NCI-H526 treated with DMSO at 0.1 percent for 48 hours (cell line): ENCODE measurements at regions not wholly inside any gene's neighbourhood (a gene's known extent, or its start where the extent isn't known, plus 50 kb on each side); places are given as distances from the start of the nearest gene placed in this dataset.
"Not testable (repeated sequence)": the region's sequence is repeated elsewhere in the genome, so short reads cannot be mapped to it uniquely, and the experiment has no call there.

Source experiments
- DNase-seq: peaks from one replicate; lab custom pipeline; 2025; lab: John Stamatoyannopoulos, UW

DNA sequence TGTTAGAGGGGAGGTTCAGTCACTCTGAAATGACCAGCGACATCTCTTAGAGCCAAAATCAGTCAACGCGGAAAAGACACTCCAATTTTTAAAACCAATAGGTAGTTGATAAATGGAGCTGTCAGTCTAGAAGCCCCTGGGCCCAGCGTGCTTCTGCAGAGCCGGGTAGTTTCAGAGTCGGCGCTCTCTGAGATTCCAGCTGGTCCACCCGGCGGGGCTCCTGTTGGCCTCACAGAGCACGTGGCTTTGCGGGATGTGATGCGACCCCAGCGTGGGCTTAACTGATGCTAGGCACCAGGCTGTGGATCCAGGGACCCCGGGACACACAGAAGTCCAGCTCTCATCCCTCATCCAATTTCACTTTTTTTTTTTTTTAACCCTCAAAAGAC lies 245.9 kb downstream of the BCL2L11 start:
- DNase-seq, result not testable (repeated sequence)

DNA sequence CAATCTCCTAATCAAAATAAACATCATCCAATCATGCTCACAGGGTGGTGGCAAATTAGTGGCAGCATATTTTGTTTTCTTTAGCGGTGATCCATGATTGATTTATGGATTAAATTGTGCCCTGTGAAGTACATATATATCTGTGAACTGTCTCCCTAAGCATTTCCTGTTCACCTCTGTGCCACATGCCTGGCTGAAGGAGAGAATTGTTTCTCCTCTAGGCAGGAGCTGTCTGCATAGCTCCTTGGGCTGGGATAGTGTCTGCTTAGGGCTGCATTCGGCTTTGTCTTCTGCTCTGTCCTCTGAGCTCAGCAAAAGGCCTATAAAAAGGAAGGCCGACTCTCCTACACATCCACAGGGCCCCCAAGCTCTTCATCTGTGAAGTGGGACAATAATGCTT lies 246.4 kb downstream of the BCL2L11 start:
- not testable (repeated sequence) for DNase-seq

DNA sequence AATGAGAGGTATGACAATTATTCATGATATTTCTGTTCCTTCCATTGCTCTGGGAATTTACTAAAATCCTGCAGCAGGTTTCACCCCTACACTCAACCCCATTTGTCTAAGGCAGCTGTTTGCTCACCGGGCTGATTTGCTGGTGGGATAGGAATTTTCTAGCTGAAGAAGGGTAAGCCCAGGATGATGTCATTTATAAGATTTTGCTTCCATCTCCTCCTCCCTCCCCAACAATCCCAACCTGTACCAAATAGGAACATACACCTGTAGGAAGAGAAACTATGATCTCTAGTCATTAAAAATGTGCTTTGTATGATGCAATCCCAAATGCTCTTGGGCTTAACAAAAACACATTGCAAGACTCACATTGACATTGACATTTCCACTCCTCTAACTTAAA lies 247.2 kb downstream of the BCL2L11 start:
- DNase-seq, result not testable (repeated sequence)

DNA sequence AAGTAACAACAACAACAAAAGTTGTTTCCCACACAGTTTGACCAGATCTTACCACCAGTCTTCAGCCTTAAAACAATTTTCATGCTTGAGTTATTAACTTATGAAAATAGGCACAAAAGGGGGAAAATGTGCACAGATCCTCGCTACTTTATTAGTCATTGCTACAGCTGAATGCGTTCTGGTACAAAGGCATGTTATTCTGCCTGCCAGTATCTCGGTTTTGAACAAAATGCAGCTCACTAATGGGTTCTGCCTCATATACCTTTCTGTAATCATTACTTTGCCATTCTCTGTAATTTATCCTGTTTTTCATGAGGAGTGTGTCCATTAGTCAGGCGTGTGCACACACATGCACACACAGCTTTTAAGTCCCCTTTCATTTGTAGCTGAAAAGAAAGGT lies 247.6 kb downstream of the BCL2L11 start:
- DNase-seq, result not testable (repeated sequence)

DNA sequence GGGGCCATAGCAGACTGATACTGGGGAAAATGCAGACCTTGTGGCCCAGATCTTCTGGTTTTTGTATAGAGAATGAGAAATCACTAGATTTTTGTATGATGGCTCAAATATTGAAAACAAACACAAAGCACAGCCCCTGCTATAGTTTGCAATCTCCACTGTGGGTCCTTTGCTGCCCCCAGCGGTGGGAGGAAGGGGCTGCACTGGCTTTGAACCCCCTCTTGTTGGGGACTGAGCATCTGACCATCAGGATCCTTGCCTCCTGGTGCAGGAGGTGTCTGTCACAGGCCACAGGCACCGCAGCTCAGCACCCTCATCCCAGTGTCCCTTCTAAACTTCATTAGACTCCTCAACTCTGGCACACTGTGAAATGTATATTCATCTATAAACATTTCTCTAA lies 252.3 kb downstream of the BCL2L11 start:
- DNase-seq, result not testable (repeated sequence)

DNA sequence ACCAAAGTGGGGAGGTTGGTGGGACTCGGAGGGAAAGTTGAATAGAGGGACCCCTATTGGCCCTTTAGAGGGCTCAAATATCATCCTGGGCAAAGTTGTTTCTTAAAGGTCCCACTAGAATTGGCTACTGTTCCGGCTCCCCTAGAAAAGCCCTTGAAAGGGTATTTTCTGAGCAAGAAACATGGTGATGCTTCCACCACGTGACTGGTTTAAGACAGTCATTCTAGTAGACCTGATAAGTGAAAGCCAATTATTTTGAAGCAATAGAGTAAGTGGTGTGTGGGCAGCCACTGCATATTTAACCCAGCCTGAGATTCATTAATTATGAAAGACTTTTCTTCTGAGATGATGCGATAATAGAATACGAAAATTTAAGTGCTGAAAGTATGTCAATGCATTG lies 253.3 kb downstream of the BCL2L11 start:
- DNase-seq, result not testable (repeated sequence)

DNA sequence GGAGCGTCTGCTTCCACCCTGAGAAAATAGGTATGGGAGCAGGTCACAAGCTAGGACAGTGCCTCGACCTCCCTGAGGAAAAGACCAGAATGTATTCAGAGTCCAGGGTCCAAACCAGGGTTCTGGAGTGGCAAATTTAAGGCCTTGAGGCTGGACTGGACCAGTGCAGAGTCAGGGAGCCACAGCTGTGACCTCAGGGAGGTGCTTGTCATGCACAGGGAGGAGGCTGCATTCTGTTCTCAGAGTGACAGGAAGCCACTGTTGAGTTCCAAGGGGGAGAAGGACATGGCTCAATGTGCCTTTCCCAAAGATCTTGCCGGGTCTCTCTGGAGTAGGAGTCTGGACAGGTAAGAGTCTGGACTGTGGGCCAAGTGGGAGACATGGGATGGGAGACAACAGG lies 254.0 kb downstream of the BCL2L11 start:
- not testable (repeated sequence) for DNase-seq

DNA sequence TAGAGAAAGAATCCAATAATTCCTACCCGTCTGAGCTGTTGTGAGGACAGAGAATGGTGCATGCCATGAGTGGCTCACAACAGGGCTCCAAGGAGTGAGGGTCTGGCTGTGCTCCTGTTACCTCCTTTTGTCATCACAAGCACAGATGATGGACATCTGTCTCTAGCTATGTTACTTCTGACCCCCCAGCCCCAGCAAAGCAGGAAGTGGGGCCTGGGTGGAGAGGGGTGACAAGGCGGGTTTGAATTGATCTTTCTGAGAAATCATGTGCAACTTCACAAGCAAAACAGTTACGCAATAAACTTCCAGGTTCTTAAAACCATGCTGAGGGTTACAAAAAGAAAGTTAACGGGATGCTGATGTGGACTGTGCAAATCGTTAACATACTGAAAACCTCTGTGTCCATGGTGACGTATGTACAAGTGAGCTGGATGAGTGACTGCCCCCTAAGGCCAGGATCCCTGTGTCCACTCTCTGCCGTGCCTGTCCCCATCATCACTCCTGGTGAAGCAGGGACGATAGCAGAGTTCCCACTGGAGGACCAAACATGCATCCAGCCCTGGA lies 254.7 kb downstream of the BCL2L11 start:
- not testable (repeated sequence) for DNase-seq

DNA sequence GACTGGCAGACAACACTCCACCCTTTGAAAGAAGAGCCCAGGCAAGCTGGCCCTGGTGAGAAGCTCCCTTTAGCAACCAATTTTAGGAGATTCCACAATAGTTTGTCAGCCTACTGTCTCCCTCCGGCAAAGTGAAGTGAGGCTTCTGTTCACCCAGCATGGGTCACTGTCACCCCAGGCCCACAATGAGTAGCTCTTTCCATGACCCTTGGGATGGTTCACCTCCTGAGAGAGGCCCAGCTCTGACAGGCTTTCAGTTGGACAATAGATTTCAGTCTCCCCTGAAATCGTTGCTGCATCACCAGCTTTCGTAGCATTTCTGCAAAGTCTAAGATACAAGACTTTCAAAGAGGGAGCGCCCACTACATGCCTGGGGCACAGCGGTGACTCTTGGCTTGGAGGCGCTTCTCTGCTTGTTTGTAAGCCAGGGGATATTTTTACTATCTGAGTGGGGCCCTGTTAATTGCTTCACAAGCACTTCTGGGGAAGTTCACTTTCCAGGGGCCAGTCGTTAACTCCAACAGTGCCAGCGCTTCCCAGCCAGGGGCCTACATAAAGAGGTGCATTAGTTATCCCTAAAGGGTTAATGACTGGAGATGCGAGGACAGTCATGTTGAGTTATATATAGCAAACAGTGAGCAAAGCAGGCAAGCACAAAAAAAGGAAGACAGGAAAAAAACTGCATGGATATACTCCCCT lies 255.7 kb downstream of the BCL2L11 start:
- DNase-seq, result not testable (repeated sequence)

DNA sequence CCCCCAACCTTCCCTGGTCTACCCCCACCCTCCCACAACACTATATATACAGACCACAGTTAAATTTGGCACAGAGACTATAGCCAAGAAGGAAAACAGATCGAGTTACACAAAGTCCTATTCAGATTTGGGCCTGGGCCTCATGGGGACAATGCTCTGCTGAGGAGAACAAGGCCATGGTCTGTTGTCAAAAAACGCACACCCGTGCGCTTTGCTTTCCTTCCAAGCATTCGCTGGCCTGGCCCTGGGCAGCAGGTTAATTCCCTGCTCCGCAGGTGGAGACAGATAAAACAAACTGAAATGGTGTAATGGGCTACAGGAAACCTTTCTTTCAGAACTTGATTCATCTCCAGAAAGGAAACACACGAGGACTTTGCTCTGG lies 256.2 kb downstream of the BCL2L11 start:
- DNase-seq, result not testable (repeated sequence)

DNA sequence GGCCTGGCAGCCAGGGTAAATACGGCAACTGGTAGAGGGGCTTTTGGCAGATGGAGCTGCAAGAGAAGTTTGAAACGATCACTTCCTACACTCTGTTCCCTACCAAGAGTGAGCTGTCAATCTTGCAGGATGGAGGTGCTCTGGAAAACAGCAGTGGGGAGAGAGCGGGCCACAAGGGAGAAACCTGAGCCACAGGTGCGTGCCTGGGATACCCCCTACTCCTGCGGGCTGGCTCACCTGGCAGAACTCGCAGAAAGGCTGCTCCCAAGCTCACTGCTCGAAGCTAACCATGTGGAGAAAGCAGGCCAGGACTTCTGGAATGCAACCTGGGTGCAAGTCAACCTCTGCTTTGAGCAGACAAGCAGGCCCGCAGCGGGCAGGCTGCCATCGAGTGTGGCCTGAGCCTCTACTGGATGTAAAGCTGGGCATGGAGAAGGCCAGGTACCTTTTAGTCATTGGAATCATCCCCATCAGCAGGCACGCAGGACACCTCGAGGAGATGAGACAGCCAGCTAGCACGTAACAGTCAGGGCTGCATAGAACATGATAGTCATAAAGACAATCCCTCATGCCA lies 256.8 kb downstream of the BCL2L11 start:
- DNase-seq, result not testable (repeated sequence)

DNA sequence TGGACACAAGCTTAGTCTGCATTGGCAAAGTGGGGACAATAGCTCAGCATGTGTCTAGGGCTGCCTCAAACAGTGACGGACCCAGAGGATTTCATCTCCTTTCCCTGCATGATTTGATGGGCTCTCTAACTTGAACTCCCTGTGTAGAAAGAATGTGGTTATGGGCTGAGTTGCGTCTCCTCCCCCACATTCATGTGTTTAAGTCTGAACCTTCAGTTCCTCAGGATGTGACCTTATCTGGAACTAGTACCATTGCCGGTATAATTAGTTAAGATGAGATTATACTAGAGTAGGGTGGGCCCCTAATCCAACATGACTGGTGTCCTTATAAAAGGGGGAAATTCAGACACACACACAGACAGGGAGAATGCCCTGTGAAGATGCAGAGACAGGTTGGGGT lies 257.6 kb downstream of the BCL2L11 start:
- DNase-seq, result not testable (repeated sequence)

DNA sequence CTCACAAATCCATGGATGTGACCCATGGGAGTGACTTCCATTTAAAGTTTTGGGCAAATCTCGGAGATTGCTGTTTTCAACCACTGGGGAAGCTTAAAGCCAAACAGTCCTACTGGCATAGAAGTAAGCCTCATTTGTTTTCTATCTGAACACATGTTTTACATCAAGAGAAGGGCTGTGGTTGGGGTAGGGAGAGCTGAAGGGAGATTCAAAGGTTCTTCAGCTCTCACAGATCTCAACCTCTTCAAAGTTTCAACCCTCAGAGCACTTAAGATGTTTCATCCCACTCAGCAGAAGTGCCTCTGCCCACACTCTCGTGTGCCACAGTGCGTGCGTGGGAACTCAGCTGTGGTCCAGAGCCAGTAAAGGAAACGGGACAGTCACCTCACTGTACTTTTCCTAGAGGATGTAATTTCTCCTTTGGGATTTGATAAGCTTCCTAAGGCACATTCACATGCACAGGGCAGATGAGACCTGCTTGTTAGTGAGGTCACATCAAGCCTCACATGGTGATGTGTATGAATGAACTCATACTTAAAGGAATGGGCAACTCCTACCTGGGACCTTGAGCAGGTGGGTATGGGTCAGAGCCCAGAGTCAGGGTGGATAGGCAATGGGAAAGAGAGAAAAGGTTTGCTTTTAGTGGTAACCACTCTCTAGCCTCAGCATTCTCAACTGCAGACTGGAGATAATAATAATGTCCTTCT lies 260.2 kb downstream of the BCL2L11 start:
- not testable (repeated sequence) for DNase-seq

DNA sequence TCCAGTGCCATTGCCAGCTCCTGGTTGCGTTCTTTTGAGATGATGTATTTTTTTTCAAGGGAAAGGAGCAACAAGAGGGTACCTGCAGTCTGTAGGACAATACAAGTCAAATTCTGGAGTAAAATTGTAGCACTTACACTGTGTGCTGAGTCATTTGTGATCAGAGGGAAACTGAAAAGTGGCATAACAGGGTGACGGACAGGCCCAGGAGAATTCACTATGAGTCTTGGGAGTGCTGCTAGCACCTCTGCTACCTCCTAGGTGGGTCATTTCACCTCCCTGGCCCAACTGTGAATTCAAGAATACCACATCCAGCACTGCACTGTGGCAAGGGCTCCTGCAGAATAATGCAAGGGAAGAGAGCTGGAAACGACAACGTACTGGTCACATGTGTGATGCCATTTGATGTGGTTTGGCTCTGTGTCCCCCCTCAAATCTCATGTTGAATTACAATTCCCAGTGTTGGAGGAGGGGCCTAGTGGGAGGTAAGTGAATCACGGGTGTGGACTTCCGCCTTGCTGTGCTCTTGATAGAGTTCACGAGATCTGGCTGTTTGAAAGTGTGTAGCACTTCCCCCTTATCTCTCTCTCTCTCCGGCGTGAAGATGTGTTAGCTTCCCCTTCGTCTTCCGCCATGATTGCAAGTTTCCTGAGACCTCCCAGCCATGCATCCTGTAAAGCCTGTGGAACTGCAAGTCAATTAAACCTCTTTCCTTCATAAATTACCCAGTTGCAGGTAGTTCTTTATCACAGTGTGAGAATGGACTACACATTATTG lies 261.0 kb downstream of the BCL2L11 start:
- DNase-seq, result not testable (repeated sequence)

DNA sequence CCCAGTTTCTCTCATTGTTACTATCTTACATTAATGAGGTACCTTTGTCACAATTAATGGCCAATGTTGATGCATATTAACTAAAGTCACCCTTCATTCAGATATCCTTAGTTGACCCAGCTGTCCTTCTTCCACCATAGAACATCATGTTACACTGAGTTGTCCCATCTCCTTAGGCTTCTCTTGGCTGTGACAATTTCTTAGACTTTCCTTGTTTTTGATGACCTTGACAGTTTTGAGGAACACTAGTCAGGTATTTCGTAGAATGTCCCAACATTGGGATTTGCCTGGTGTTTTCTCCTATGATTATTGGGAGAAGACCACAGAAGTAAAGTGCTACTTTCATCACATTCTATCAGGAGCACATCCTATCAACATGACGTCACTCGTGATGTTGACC lies 261.8 kb downstream of the BCL2L11 start:
- not testable (repeated sequence) for DNase-seq

DNA sequence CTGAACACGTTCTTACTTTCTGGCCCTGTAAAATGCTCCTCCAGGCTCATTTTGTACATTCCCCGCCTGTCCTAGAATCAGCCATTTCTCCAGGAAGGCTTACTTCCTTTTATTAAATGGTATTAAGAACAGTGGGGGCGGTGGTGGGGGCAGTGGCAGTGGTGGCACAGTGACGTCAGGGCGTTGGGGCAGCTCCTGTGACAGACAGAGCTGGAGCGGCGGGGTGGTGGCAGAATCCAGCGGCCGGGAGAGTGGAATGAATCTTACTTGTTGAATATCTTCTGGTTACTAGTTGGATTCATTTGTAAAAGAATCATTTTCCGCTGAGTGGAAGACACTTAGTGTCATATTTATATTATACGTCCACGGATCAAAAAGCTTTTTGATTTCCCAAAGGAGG lies 262.6 kb downstream of the BCL2L11 start:
- not testable (repeated sequence) for DNase-seq

DNA sequence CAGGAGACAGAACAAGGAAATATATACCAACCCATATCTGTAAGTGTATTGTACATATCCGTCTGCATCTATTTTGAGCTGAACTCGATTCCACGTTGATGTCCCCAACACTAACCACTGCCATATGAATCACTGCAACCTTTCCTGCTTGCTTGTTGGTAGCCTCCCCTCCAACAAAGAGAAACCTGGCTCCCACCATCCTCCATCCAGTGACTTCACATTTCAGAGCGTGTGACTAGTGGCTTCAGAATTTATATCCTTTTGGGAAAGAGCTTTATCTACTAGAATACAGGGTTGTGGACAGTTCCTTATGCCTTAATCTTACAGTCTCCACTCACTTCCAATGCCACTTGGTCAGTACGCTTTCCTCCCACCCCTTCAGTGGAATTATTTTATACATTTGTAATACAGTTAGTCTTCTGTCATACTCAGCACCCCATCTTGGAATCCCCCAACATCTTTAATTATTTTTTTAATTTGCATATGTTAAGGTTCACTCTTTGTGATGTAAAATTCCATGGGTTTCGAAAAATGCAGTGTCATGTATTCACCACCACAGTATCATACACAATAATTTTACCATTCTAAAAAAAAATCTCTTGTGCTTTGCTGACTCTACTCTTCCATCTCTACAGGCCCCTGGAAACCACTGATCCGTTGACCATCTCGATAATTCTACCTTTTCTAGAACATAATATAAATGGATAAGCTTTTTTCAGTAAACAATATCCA lies 264.7 kb downstream of the BCL2L11 start:
- not testable (repeated sequence) for DNase-seq

DNA sequence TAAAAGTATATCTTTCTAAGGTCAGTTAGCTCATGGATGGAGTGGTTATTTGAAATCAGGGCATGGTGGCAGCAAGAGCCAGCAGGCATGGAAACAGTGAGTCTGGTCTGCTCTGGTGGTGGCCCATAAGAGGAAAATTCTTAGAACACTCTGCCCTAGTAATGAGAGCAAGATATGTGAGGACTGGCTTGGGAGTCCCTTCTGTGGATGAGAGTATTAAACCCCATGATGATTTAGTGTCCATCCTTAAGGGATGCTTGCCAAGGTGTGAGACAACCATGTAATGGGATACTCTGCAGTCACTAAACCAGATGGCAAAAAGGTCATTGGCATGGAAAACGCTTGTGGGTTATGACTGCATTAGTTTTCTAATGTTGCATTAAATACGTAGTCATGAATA lies 269.9 kb downstream of the BCL2L11 start:
- DNase-seq, result not testable (repeated sequence)

DNA sequence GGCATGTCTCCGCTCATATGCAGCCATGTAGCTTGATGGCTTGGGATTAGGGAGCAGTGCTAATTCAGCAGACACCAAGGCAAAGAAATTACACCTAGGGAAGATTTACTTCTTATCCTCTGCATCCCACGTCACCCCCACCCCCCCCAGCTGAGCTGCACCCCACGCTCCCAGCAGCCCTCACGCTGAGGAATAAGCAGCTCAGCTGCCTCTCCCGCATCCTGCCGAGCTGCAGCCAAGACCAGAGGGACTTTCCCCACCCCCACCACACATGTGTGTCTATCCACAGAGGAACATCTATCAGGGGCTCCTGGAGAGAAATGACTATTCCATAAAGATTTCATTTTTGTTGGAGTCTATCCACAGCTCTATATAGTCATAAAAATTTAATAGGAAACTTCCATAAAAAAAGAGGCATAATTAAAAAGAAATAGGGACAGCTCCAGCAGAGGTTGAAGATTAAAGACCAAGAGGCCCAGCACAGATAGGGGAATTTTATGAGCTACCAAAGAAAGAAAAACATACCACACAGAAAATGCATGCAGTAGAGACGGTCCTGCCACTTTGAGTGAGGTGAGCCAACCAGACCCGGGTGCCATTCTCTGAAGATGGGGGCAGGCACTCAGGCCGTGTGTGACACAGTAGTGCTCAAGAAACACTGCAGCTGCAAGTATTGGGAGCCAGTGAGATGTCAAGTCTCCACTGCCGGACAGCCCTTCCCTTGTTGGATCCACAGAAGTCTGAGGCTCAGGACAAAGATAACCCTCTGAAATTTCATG lies 274.8 kb downstream of the BCL2L11 start:
- DNase-seq, result not testable (repeated sequence)

DNA sequence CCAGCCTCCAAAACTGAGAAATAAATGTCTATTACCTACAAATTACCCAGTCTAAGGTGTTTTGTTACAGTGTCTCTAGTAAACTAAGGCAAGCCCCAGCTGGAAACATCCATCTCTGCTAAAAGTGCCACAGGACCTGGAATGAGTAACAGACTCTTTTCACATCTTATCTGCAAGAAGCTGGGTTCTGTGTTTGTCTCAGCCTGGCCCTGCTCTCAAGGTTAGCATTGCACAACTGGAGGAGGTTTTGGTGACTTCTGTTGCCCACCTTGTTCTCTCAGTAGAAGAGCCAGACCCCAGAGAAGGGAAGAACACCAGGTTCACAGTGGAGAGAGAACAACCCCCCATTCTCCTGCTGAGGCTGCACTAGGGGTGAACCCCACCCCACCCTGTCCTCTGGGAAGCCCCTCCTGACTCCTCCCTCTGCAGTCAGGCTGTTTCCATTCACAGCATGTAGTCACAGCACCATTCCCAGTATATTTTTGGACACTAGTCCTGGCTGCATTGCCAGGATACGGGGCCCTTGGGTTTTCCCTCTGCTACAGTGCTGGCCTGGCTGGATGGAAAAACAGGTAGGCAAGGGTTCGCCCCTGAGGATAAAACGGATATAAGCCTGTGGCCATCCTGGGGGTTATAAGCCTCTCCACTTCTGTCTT lies 280.0 kb downstream of the BCL2L11 start:
- DNase-seq, result not testable (repeated sequence)
